Erythroblast (primary cell): ENCODE measurements at regions not wholly inside any gene's neighbourhood (a gene's known extent, or its start where the extent isn't known, plus 50 kb on each side); places are given as distances from the start of the nearest gene placed in this dataset.

Experiments
- GATA1 ChIP-seq: IDR thresholded peaks from 2 replicates; pipeline ENCODE4 v1.6.1; 2011; ENCODE audit warnings: low read depth, mild to moderate bottlenecking, control low read depth, low read length, moderate library complexity
- POLR2A ChIP-seq: IDR thresholded peaks from 2 replicates; pipeline ENCODE4 v1.6.1; 2011; ENCODE audit warnings: mild to moderate bottlenecking, low read length

DNA sequence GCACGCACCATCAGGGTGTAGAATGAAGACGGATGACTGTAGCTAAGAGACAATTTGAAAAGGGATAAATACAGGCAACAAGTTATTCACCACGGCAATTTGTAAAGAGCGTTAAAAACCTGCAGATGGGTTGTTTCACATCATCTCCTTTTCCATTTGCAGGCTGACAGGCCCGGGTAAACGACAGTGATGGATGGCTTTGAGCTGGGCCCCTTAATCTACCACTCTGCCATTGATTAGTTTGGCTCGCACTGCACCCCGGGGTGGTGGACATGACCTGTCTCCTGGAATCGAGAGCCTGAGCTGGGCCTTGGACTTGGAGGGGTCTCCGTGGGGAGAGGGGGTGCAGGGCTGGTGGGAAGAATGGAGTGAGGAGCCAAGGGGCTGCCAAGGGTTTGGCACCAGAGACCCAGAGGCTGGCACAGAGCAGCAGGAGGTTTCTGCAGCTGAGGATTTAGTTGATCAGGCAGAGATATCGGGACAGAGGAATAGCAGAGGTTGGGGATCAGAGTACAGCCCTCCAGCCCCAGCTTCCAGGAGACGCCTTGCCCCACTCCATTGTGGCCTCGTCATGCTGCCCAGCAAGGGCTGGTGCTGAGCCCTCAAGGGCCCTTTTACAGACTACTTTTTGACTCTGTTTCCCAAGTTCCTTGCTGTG is 110.6 kb upstream of the NECTIN1 start:
- TF ChIP-seq POLR2A (no peak), GATA1 (no peak)
